CD14-positive monocyte (primary cell): ENCODE measurements at regions not wholly inside any gene's neighbourhood (a gene's known extent, or its start where the extent isn't known, plus 50 kb on each side); places are given as distances from the start of the nearest gene placed in this dataset.

Source experiments
- DNase-seq, 3 donors: peaks; one replicate each; pipeline ENCODE4 v3.0.0-alpha.2; 2011 to 2022
- H2AFZ ChIP-seq: 2 replicates; pipeline ENCODE4 v1.6.0; 2012; ENCODE audit warnings: mild to moderate bottlenecking, low read depth, low read length, inconsistent platforms; ENCODE audit not compliant: insufficient read depth, poor library complexity, severe bottlenecking
- H3K27ac ChIP-seq, 2 donors: 1 replicate in 1 of 2; 2 replicates in 1 of 2; pipeline ENCODE4 v1.5.1; 2012 to 2013; ENCODE audit warnings: low read length in 2 of 2, control low read depth in 1 of 2, inconsistent platforms in 1 of 2, low read depth in 1 of 2, mild to moderate bottlenecking in 1 of 2
- H3K27me3 ChIP-seq, 2 donors: one replicate each; pipeline versions ENCODE4 v1.6.0 to v1.6.1; 2011 to 2013; ENCODE audit warnings: low read length in 2 of 2; ENCODE audit not compliant: control insufficient read depth in 2 of 2, insufficient read depth in 2 of 2
- H3K36me3 ChIP-seq, 2 donors: replicated peaks in 1 of 2; 1 replicate in 1 of 2; 2 replicates in 1 of 2; pipeline versions ENCODE4 v1.5.1 to v1.6.1; 2012 to 2013; ENCODE audit warnings: low read length in 2 of 2, control low read depth in 1 of 2, inconsistent platforms in 1 of 2, mild to moderate bottlenecking in 1 of 2; ENCODE audit not compliant: insufficient read depth in 2 of 2, control insufficient read depth in 1 of 2
- H3K4me1 ChIP-seq, 2 donors: 1 replicate in 1 of 2; 2 replicates in 1 of 2; pipeline versions ENCODE4 v1.5.1 to v1.6.1; 2012 to 2013; ENCODE audit warnings: low read length in 2 of 2, control low read depth in 1 of 2, inconsistent platforms in 1 of 2, mild to moderate bottlenecking in 1 of 2, moderate library complexity in 1 of 2; ENCODE audit not compliant: insufficient read depth in 2 of 2, control insufficient read depth in 1 of 2
- H3K4me2 ChIP-seq: replicated peaks from 2 replicates; pipeline ENCODE3; 2012; ENCODE audit warnings: low read length, moderate library complexity, mild to moderate bottlenecking; ENCODE audit not compliant: poor library complexity, severe bottlenecking; ENCODE audit errors: extremely low read depth
- H3K4me3 ChIP-seq, 3 experiments: fragments of 200-600 bp in 1 of 3; sonication (generic) in 1 of 3; replicated peaks in 1 of 3; 1 replicate in 2 of 3; 2 replicates in 1 of 3; pipeline ENCODE4 v1.5.1; 2011 to 2013; ENCODE audit warnings: low read length in 3 of 3, mild to moderate bottlenecking in 3 of 3, control low read depth in 2 of 3, low read depth in 2 of 3, inconsistent platforms in 1 of 3, moderate library complexity in 1 of 3
- H3K79me2 ChIP-seq: 2 replicates; pipeline ENCODE4 v1.6.0; 2012; ENCODE audit warnings: mild to moderate bottlenecking, control low read depth, inconsistent platforms, low read length, moderate library complexity; ENCODE audit not compliant: insufficient read depth
- H3K9ac ChIP-seq: 2 replicates; pipeline ENCODE4 v1.6.0; 2017; ENCODE audit warnings: low read length, mild to moderate bottlenecking; ENCODE audit not compliant: insufficient read depth, poor library complexity, severe bottlenecking
- H3K9me3 ChIP-seq, 2 donors: replicated peaks in 1 of 2; 1 replicate in 1 of 2; 2 replicates in 1 of 2; pipeline versions ENCODE4 v1.5.1 to v1.6.1; 2012 to 2013; ENCODE audit warnings: low read length in 2 of 2, control low read depth in 1 of 2; ENCODE audit not compliant: control insufficient read depth in 1 of 2, insufficient read depth in 1 of 2
- H4K20me1 ChIP-seq: 2 replicates; pipeline ENCODE4 v1.6.0; 2012; ENCODE audit warnings: mild to moderate bottlenecking, low read length, control low read depth, moderate library complexity; ENCODE audit not compliant: insufficient read depth
- H3K27ac Mint-ChIP-seq, 7 donors: one replicate each; pipeline ENCODE4 v1.8.0; 2020; ENCODE audit warnings: mild to moderate bottlenecking in 7 of 7, mixed read lengths in 7 of 7, moderate library complexity in 6 of 7, inconsistent platforms in 2 of 7
- H3K27me3 Mint-ChIP-seq, 3 donors: one replicate each; pipeline ENCODE4 v1.8.0; 2021 to 2022; ENCODE audit warnings: low read depth in 3 of 3, mild to moderate bottlenecking in 3 of 3, mixed read lengths in 3 of 3, moderate library complexity in 3 of 3, inconsistent platforms in 1 of 3
- H3K36me3 Mint-ChIP-seq, 2 donors: one replicate each; pipeline ENCODE4 v1.8.0; 2020; ENCODE audit warnings: mixed read lengths in 2 of 2, inconsistent platforms in 1 of 2, mild to moderate bottlenecking in 1 of 2
- H3K4me1 Mint-ChIP-seq: one replicate; pipeline ENCODE4 v1.8.0; 2020; ENCODE audit warnings: mild to moderate bottlenecking, mixed read lengths
- H3K4me3 Mint-ChIP-seq, 2 donors: one replicate each; pipeline ENCODE4 v1.8.0; 2020; ENCODE audit warnings: mild to moderate bottlenecking in 2 of 2, mixed read lengths in 2 of 2, moderate library complexity in 1 of 2
- H3K9me3 Mint-ChIP-seq, 7 donors: one replicate each; pipeline ENCODE4 v1.8.0; 2020 to 2022; ENCODE audit warnings: mixed read lengths in 7 of 7, mild to moderate bottlenecking in 6 of 7, moderate library complexity in 6 of 7, inconsistent platforms in 2 of 7
- CTCF ChIP-seq: fragments of 200-600 bp; IDR thresholded peaks from one replicate; pipeline ENCODE4 v1.8.0; 2022; ENCODE audit warnings: antibody characterized with exemption, mild to moderate bottlenecking
- WGBS: methylation state at CpG from one replicate; pipeline ENCODE4 v1.1.5; 2013; ENCODE audit warnings: missing lambda C conversion rate; ENCODE audit not compliant: insufficient coverage; 5-methylcytosine and 5-hydroxymethylcytosine counted together
- intact Hi-C, 2 donors: fragments of 100-400 bp; cut with micrococcal nuclease; formaldehyde crosslinking; loops; one replicate each; pipeline versions ENCODE4 v1.15.0 to v1.15.1; 2023

GRCh38 chr6:93581371-93581770 lies 162.0 kb upstream of the EPHA7 start:
- no peaks in the 10 kb centered on the region for H3K36me3 Mint-ChIP-seq

GRCh38 chr6:93580446-93580845 lies 161.1 kb upstream of the EPHA7 start:
- TF ChIP-seq CTCF: no peak
- H3K4me3 Mint-ChIP-seq: no peak overlapping the region
- 25% methylated on average over 1 of the region's 2 CpGs for WGBS
- H3K4me3 ChIP-seq: no peak overlapping the region
- H3K9me3 ChIP-seq: no peaks in the 10 kb centered on the region
- no peak for DNase-seq
- no peak overlapping the region for H3K9ac ChIP-seq
- H3K36me3 ChIP-seq: no peaks in the 10 kb centered on the region
- no peaks in the 10 kb centered on the region for H3K79me2 ChIP-seq
- H3K4me2 ChIP-seq: no peak overlapping the region
- no peaks in the 10 kb centered on the region for H4K20me1 ChIP-seq
- no peak overlapping the region for H3K27ac Mint-ChIP-seq
- H3K27me3 Mint-ChIP-seq: no peaks in the 10 kb centered on the region
- no peaks in the 10 kb centered on the region for H3K9me3 Mint-ChIP-seq
- no peak overlapping the region for H3K27ac ChIP-seq
- H3K4me1 ChIP-seq: no peaks in the 10 kb centered on the region
- intact Hi-C loops: no loop called here
- H2AFZ ChIP-seq: no peak overlapping the region
- H3K4me1 Mint-ChIP-seq: no peaks in the 10 kb centered on the region
- no peaks in the 10 kb centered on the region for H3K27me3 ChIP-seq
- no peaks in the 10 kb centered on the region for H3K36me3 Mint-ChIP-seq

More at GRCh38 chr6:93581371-93581770, 162.0 kb upstream of the EPHA7 start:
- no peaks in the 10 kb centered on the region for H3K36me3 ChIP-seq
- H4K20me1 ChIP-seq: no peaks in the 10 kb centered on the region
- H3K27me3 ChIP-seq: no peaks in the 10 kb centered on the region
- no peaks in the 10 kb centered on the region for H3K4me1 ChIP-seq
- no peaks in the 10 kb centered on the region for H3K79me2 ChIP-seq
- WGBS: 86% methylated on average over 1 of the region's 4 CpGs
- DNase-seq: no peak
- TF ChIP-seq CTCF: no peak
- no peak overlapping the region for H3K4me3 Mint-ChIP-seq
- no peaks in the 10 kb centered on the region for H3K27me3 Mint-ChIP-seq
- no peak overlapping the region for H3K4me3 ChIP-seq
- H3K9me3 ChIP-seq: no peaks in the 10 kb centered on the region
- H2AFZ ChIP-seq: no peak overlapping the region
- no peak overlapping the region for H3K27ac Mint-ChIP-seq
- intact Hi-C loops: no loop called here
- no peak overlapping the region for H3K9ac ChIP-seq
- H3K27ac ChIP-seq: no peak overlapping the region
- no peak overlapping the region for H3K4me2 ChIP-seq
- H3K4me1 Mint-ChIP-seq: no peaks in the 10 kb centered on the region
- H3K9me3 Mint-ChIP-seq: no peaks in the 10 kb centered on the region
